ENCODE measurements at regions not wholly inside any gene's neighbourhood (a gene's known extent, or its start where the extent isn't known, plus 50 kb on each side); places are given as distances from the start of the nearest gene placed in this dataset.

DNA sequence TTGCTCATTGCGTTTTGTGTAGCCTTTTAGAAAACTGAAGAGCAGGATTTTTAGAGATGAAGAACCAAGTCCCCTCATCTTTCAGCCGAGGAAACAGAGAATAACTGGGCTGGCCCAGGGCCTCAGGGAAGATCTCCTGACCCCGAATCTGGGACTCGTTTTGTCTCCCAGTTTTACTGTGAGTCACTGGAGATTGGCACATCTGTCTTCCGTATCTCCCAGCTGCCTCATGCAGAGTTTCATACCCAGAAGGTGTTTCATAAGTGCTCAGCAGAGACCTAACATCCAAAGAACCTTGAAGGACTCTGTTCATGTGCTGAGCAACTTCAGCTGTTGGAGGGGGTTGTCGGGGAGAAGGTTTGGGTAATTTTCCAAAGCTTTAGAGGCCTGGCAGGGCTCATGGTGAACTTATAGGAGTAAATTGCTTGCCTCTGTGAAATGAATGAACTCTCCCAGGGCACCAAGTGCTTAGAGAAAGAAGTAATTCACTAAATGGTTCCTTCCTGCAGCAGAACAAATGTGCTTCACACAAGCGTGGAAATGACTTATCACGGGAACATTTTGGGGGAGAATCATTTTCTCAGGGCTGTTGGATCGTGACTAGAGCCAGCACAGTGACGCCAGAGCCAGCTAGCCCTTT is 121.4 kb downstream of the FAM43A start:
- no peak for DNase-seq

DNA sequence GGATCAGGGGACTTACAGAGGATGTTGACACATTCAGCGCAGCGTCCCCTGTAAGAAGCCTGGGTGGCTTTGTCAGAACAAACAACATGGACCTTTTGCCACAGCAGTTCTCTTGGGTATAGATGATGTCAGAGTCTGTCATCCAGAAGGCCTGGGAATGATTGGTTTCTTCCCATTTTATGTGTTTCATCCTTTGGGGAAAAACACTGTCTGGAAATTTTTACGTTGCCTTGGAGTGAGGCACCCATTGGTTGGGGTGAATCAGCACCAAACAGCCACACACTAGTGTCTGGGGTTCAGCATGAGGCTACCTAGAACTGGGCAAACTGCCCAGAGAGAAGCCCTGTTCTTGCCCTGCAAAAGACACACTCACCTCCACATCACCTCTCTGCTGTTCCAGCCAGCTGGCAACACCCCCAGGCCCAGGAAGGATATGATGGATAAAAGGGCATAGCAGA is 123.0 kb downstream of the FAM43A start:
- DNase-seq = peak; percentile 62

DNA sequence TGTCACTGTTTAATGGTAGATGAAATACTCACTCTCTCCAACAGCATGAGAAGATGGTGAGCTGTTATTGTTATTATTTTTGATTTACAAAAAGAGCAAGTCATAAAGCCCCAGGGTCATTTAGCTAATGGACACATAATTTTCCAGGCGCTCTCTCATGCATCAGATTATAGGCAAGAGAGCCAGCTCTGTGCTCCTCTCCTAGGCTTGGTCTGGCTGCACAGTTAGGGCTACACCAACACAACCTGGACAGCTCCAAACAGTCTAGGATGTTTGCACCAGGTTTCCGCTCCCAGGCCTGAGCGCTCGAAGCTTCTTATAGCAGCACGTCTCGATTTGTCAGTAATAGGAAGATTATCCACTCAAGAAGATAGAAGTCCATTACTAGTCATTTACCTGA is 123.7 kb downstream of the FAM43A start:
- no peak for DNase-seq

DNA sequence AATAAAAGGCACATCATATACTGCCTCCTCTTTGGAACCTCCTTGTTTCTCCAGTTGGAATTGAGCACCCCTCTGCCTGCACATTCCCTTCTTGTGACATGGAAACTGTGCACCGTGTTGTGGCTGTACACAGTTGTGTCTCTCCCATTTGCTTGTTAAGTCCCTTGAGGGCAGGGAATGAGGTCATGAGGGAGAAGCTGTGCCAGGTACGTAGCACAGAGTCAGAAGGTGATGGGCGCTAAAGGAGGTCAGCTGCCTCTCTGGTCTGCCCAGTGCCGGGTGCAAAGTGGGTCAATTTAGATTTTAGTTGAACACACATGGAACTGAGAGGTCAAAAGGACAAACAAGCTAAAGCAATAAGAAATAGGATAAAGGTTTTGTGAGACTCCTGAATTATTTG is 124.4 kb downstream of the FAM43A start:
- DNase-seq = no peak

DNA sequence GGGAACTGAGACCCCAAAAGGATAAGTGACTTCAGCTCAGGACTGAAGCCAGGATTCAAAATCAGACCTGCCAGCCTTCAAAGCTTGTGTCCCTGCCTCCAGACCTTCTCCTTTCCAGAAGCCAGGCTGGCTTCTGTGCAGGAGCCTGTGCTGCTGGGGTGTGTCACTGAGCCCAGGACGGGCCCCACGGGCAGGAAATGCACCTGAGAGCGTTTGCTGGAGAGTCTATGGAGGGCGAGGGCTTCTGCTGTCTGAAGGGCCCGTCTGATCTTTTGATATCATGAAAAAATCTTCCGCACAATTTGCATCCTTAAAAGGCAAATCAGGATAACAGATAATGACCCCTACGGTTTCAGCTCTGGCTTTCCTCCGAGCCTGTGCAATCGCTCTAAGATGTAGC is 125.4 kb downstream of the FAM43A start:
- no peak for DNase-seq

DNA sequence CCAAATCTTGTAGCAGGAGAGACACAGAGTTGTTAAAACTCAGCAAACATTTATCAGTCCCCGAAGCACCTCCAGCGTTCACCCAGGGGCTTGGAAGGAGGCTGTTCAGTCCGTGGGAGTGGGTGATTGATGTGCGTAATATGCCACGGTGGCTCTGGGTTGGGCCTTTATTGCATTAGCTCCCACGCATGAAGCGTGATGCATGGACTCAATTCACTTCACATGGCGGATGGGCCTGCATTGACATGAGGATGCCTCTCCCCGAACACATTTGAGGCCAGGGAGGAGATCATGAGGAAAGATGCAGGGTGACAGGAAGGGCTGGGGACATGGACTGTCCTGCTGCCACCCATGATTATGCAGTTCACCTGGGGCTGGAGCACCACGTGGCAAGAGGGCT is 126.5 kb downstream of the FAM43A start:
- DNase-seq = no peak

DNA sequence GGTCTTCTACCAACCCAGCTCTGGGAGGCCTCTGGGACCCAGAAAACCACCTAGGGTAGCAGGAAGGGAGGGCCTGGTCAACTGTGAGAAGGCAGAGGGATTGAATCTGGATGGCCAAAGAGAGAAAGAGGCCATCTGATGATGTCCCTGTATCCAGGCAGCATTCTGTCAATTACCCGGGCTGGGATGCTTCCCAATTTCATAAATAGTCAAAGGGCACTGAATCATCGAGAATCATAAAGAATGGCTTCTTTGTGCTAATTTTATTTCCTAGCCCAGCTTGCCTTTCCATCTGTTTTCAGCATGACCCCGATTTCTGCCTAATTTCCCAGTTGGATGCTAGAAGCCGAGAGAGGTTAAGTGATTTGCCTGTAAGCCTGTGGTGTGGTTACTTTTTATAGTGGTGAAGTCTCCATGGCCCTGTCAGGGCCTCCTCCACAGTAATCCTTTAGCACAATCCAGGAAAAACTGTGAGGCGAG is 129.2 kb downstream of the FAM43A start:
- no peak for DNase-seq

DNA sequence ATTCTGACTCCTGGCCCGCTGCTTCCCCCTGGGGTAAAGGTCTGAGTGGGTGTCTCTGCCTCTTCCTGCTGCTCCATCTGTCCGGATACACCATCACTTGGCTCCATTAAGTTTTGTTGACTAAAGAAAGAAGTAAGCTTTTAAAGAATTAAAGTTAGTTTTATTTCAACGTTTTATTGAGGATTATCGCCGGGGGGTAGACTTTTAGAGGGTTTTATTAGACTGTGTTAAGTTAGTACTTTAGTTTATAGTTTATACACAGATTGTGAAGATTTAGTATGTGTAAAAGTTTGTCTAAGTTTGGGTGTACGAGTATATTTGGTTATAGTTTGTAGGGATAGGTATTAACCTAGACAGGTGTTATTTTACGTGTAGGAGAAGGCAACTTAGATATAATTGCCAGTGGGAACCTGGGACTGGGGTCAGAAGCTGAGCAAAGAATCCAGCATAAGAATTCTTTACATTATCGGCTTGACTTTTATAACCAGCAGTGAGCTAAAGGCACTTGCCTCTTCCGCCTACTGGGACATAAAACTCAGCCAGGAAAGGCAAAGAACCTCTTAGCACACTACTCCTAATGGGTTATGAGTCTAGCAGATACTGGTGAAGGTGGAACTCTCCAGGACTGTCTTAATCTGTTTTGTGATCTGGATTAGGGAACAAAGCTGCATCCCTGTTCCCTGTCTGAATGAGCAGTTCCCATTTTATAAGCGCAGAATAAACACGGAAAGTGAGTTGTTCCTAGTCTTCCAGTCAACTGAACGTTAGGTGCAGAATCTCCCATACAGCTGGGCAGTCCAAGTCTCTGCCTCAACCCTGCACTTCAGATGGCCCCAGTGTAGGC is 131.3 kb downstream of the FAM43A start:
- no peak for DNase-seq

DNA sequence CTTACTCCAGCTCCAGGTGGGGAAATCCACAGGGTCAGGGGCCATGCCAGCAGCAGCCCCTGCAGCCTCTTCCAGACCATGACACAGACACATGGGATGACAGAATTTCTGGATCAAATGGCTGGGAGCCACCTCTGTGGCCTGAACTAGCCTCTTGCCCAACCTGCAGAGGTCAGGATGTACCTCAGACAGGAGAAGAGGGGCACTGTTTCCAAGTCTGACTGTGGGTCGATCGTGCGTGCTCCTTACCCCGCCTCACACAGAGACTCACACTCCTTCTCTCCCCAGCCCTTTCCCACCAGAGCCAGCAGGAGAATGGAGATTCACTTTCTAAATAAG is 131.9 kb downstream of the FAM43A start:
- DNase-seq = no peak

DNA sequence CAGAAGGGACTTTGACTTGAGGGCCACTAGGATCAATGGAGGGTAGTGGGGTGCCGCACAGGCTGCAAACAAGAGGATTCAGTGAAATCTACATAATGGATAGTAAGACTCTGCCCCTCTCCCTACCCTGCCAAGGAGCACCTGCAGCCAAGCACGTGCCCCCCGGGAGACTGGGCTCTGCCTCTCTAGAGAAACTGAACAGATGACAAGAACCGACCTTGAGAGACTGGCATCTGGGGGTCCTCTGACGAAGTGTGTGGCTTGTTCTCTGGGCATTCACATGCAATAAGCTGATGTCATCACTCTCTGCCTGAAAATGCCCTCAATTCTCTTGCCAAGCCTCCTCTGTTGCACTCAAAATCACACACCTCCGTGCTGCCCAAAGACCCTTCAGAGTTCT is 132.3 kb downstream of the FAM43A start:
- DNase-seq = no peak

DNA sequence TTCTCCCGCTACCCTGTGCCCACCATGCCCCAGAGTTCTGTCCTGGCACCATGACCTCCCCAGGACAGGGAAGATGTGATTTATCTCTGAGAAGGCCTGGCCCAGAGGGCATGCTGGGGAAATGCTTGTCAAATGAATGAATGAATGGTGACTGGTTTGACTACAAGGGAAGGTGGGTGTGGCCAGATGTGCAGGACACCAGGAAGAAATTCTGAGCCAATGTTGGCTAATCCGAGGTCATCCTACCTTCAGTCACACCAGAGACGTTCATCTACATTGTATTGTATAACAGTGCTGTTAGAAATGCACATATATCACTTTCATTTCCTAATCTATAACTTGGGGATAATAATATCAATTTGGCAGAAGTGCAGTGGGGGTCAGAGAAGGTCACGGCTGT is 138.4 kb downstream of the FAM43A start:
- DNase-seq = no peak

DNA sequence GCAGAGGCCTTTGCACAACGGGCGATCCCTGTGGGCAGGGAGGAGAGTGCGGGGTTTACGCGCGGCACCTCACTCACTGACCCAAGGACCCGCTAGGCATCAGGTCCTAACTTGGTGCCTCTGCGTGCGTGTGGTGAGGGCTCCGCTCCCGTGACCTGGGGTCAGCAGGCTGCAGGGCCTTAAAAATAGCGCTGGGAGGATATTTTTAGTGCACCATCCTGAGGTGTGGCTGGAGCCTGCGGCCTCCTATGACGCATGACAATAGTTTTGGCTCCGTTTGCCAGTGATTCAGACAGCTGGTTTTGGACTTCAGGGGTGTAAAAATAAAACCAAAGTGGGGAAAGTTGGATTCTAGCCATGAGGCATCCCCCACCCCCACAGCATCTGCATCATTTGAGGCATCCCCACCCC is 139.0 kb downstream of the FAM43A start:
- no peak for DNase-seq

DNA sequence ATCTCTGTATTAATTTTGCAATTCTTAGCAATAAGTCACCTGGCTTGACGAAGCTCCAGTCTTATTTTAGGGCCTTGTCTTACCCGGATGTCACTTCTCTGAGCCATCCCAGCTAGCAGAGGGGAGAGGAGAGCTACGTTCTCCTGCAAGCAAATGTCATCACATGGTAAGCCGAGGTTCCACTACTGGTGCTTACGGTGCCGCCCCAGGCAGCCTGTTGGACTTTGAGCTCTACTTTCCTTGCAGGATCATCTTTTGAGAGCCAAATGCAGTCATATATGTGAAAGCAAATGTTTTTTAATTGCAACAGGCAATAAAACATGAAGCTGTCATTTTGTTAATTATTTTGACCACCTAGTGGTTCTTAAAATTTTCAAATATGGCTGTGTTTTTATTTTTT is 140.9 kb downstream of the FAM43A start:
- no peak for DNase-seq

DNA sequence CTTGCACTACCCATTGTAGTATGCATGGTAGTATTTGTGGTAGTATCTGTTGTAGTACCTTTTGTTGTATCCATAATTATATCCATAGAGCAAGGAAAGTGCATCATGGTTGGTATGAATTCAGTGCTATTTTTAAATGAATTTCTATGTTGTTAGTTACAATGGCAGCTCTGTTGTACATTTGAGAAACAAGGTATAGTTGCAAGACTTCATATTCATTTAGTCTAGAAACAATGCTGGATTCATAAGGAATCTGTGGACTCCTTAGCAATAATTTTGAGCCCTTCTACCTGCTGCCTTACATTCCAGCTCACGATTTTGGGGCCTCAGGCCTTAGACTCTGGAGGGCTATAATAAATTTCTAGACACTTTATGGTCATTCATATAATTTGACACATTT is 141.8 kb downstream of the FAM43A start:
- DNase-seq = no peak

DNA sequence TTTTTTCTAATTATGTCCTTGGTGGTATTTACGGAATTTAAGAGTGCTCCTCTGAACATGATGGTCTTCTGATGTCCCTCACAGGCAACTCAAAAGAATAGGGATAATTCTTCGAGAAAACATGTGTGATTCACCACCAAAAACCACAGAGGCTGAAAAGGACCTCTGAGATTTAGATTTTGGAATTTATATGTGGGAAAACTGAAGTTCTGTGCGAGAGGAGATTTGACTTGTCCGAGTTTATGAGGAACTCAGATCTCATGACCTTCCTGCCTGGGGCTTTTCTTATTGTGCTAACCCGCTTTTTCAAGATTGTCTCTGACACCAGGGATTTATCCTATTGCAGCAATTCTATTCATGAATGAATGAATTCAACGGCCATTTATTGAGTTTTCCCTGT is 142.4 kb downstream of the FAM43A start:
- no peak for DNase-seq

DNA sequence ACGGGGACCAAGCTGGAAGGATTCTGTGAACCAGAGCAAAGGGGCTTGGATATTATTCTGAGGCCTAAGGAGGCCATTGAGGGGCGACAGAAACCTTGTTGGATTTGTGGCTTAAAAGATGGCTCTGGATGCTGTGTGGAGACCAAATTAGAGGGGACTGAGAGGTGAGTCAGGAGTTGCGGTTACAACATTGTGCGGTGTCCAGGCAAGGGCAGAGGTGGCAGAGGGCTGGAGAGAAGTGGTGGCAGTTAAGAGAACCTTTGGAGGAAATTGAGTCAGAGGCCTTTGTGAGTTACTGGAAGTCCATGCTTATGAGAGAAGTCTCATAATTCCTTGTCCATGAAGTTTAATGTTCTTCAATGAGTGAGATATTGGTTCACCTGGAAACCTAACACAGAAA is 143.2 kb downstream of the FAM43A start:
- no peak for DNase-seq

DNA sequence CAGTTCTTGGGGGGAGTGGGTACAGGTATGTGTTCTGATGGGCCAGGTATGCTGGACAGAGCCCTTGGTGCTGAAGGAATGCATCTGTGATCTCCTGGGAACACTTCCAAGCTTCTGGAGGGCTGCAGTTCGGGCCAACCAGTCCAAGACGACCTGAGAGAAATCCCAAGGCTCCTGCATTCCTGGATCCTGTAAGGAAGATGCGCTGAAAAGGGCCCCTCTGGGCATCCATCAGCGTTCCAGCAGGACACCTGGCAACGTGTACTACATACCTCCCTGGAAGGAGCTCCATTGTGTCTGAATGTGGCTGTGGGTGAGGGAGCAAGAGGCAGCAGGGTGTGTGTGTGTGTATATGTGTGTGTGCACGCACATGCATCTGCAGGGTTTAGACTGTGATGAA is 144.7 kb downstream of the FAM43A start:
- DNase-seq = no peak

DNA sequence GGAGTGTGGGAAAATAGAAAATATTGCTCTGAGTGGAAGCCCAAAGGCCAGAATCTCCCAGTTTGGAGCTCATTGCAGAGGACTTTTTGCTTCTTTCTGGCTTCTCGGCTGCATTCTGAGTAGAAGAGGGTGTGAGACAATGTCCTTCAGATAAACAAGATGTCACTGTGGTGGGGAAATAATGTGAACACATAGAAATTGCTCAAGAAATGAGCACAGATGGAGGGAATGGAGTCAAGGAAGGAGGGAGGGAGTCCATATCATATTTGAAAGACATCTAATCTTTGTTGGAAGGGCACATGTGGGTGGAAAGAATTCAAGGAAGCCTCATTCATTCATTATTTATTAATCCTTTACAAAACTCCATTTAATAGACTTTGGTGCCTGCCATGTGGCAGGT is 145.3 kb downstream of the FAM43A start:
- no peak for DNase-seq

DNA sequence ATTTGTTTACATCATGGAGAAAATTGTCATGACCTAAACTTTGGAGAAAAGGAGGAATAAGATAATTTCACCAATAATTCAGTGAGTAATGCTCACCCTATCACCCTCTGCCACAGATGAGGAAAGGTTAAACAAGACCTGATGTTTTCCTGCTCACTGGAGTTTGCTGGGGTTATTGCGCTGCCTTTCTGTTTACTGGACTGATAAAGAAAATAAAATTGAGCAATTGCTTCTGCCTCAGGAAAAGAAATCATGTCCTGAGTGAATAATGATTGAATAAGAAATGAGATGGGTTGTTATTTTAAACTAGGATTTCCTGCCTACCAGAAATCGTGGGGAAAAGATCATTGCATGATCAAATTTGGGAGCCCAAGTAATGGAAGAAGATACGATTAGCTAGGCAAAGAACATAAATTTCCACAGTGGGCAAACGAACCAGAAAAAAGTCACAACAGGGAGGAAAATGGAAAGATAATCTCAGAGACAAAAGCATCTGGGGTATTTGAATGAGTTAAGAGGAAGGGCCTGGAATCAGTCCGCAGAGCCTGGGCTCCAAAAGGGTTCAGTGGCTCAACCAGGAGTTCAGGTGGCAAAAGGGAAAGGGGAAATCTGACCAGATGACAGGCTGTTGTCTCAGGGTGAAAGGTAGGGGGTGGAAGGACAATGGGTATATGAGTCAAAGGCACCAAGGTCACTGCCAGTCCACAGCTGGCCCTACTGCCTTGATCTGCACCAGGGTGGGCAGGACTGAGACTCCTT is 146.8 kb downstream of the FAM43A start:
- no peak for DNase-seq

DNA sequence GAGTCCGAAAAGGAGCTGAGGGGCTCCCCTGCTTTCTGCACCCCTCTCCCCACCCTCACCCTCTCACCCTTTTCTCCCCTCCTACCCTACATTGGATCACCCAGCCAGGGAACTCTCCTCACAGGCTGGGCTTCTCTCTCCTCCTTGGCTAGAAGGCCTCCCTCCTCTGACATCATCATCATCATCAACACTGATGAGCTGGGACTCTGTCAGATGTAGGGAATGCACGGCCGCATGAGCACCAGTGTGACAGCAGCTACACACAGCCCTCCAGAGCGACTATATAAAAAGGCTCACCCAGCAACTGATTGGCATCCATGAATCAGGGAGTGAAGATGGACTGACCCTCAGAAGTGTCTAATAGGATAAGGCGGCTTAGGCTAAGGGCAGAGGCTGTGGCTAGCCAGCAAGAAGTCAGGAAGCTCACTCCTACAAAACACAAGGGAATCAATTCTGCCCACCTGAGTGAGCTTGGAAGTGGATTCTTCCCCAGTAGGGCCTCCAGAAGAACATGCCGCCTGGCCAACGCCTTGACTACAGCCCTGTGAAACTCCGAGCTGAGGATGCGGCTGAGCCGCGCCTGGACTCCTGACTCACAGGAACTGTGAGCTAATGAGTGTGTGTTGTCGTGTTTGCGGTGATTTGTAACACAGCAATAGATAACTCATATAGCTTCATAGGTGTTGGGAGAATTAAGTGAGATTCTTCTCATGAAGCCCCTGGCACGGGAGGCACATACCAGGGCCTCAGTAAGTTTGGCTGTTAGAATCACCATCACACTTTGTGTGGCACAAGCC is 147.6 kb downstream of the FAM43A start:
- DNase-seq = no peak

DNA sequence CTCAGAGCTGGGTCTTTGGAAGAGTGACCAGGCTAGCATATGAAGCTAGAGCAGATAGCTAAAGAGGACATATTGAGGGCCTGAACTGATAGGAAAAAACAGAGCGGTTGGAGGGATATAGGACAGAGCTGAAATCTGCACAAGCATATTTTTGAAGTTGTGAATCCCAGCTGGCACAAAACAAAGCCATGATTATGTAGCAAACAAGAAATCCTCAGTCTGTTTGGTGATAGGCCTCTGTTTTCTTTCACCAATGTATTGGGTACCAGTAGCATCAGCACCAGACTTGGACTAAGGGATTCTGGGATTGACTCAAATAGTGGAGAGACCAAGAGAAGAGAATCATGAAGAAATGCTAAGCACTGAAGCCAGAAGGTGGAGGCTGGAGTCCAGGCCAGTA is 151.0 kb downstream of the FAM43A start:
- DNase-seq = no peak

DNA sequence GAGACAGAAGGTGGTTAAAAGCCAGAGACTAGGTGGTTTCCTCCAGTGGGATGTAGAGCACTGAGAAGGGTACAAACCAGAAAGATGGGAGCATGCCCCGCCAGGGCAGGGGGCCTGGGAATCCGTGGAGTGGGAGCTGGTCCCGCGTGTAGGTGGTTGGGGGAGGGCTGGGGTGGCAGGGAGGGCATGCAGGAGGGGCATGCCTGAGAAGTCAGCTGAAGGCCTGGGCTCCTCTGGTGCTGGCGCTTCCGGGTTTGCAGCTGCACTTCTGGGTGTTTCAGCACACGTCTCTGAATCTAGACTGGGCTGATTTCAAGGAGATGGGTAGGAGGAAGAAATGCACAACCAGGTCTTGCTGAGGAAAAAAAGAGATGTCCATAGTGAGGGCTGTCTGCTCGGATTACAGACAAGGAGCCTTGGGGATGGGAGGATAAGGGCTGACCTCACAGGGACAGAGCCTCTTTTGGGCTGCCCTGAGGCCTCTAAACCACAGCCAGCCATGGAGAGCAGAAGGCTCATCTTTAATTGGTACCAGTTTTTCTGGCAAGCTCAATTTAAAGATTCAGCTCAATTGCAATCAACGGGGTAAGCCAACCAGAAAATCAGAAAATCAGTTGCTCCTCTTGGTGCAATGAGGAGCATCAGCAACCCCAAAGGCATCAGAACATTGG is 151.9 kb downstream of the FAM43A start:
- DNase-seq = no peak
